Nephron progenitor cell (in vitro differentiated cells): ENCODE measurements at regions not wholly inside any gene's neighbourhood (a gene's known extent, or its start where the extent isn't known, plus 50 kb on each side); places are given as distances from the start of the nearest gene placed in this dataset.

Source experiments
- DNase-seq: peaks from one replicate; pipeline ENCODE4 v3.0.0; 2021
- H3K27ac Mint-ChIP-seq: 2 replicates; pipeline ENCODE4 v1.8.0; 2021; ENCODE audit warnings: mild to moderate bottlenecking, moderate library complexity, mixed read lengths
- H3K27me3 Mint-ChIP-seq: 2 replicates; pipeline ENCODE4 v1.8.0; 2021; ENCODE audit warnings: mild to moderate bottlenecking, low read depth, mixed read lengths; ENCODE audit not compliant: poor library complexity
- H3K36me3 Mint-ChIP-seq: 2 replicates; pipeline ENCODE4 v1.8.0; 2021; ENCODE audit warnings: low read depth, mixed read lengths
- H3K4me1 Mint-ChIP-seq: 2 replicates; pipeline ENCODE4 v1.8.0; 2021; ENCODE audit warnings: mixed read lengths
- H3K4me3 Mint-ChIP-seq: 2 replicates; pipeline ENCODE4 v1.8.0; 2021; ENCODE audit warnings: mild to moderate bottlenecking, moderate library complexity, mixed read lengths
- H3K9me3 Mint-ChIP-seq: 2 replicates; pipeline ENCODE4 v1.8.0; 2021; ENCODE audit warnings: mild to moderate bottlenecking, moderate library complexity, mixed read lengths
- CTCF ChIP-seq: fragments of 200-600 bp; sonication (generic); IDR thresholded peaks from 2 replicates; pipeline ENCODE4 v1.5.0; 2021; ENCODE audit warnings: antibody characterized with exemption

GRCh38 chr3:132231633-132232032 lies 85.6 kb upstream of the ACP3 start:
- no peak overlapping the region for H3K27ac Mint-ChIP-seq
- H3K27me3 Mint-ChIP-seq: peaks cover 9% of the 10 kb centered on the region
- H3K4me3 Mint-ChIP-seq: no peak overlapping the region
- TF ChIP-seq CTCF: no peak
- no peaks in the 10 kb centered on the region for H3K36me3 Mint-ChIP-seq
- no peak for DNase-seq
- H3K9me3 Mint-ChIP-seq: no peaks in the 10 kb centered on the region
- no peaks in the 10 kb centered on the region for H3K4me1 Mint-ChIP-seq

GRCh38 chr3:132232231-132232792 lies 84.9 kb upstream of the ACP3 start:
- Mint-ChIP-seq H3K27me3 (peaks cover 9% of the 10 kb centered on the region), H3K36me3 (no peaks in the 10 kb centered on the region), H3K4me1 (no peaks in the 10 kb centered on the region), H3K9me3 (no peaks in the 10 kb centered on the region), H3K27ac (no peak overlapping the region), H3K4me3 (no peak overlapping the region)
- DNase-seq: no peak
- TF ChIP-seq CTCF: no peak

GRCh38 chr3:132236701-132237651 lies 80.2 kb upstream of the ACP3 start:
- no peaks in the 10 kb centered on the region for H3K36me3 Mint-ChIP-seq
- peaks cover 7% of the 10 kb centered on the region for H3K27me3 Mint-ChIP-seq
- H3K27ac Mint-ChIP-seq: no peak overlapping the region
- no peaks in the 10 kb centered on the region for H3K9me3 Mint-ChIP-seq
- TF ChIP-seq CTCF: no peak
- no peaks in the 10 kb centered on the region for H3K4me1 Mint-ChIP-seq
- H3K4me3 Mint-ChIP-seq: no peak overlapping the region
- no peak for DNase-seq

- no peak for DNase-seq
- Mint-ChIP-seq H3K27ac (no peak overlapping the region), H3K36me3 (no peaks in the 10 kb centered on the region), H3K9me3 (no peaks in the 10 kb centered on the region), H3K4me1 (no peaks in the 10 kb centered on the region), H3K4me3 (no peak overlapping the region), H3K27me3 (peaks cover 7% of the 10 kb centered on the region)
- no peak for TF ChIP-seq CTCF
These were observed 79.6 kb upstream of the ACP3 start for GRCh38 chr3:132237652-132238032.

- no peak for TF ChIP-seq CTCF
- H3K4me1 Mint-ChIP-seq: no peaks in the 10 kb centered on the region
- DNase-seq: no peak
- no peaks in the 10 kb centered on the region for H3K9me3 Mint-ChIP-seq
- H3K27ac Mint-ChIP-seq: no peak overlapping the region
- H3K36me3 Mint-ChIP-seq: no peaks in the 10 kb centered on the region
- H3K27me3 Mint-ChIP-seq: peaks cover 7% of the 10 kb centered on the region
- no peak overlapping the region for H3K4me3 Mint-ChIP-seq
These were observed 77.6 kb upstream of the ACP3 start for GRCh38 chr3:132239587-132239986.
